ENCODE measurements at regions not wholly inside any gene's neighbourhood (a gene's known extent, or its start where the extent isn't known, plus 50 kb on each side); places are given as distances from the start of the nearest gene placed in this dataset.
"Not testable (repeated sequence)": the region's sequence is repeated elsewhere in the genome, so short reads cannot be mapped to it uniquely, and the experiment has no call there.

DNA sequence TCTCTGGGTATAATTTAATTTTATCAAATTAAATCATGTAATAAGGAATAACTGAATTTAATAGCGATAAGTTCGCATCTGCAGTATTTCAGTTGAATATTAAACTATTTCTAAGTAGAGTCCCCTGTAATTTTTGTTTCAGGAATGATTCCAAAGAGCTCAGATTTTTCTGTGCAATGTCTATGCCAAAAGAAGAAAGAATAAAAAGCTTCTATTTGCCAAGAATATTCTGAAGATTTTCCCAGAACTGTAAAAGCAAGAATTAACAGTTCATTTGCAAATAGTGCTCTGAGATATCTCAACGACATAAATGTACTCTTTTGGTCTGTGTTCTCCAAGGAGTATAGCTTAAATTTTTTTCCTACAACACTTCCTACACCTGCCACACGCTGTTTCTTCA, 1242.8 kb upstream of the DIAPH2 start:
- TF ChIP-seq CTCF (IDR thresholded peaks at IDR 0.05), result no peak
- Histone ChIP-seq H3K4me3 (no peak overlapping the region), H3K27me3 (replicated peaks; ENCODE audit: insufficient read depth) (no peaks in the 10 kb centered on the region)

DNA sequence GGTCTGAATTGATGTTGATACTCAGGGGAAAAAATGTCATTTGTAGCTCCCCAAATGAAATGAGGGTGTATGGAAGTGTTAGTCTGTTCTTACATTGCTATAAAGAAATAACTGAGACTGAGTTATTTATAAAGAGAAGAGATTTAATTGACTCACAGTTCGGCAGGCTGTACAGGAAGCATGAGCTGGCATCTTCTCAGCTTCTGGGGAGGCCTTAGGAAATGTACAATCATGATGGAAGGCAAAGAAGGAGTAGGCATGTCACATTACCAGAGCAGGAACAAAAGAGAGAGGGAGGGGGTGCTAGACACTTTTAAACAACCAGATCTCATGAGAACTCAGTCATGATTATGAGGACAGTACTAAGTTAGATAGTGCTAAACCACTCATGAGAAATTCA, 1199.9 kb upstream of the DIAPH2 start:
- no peak for DNase-seq (ENCODE audit: low spot score)
- no peak for TF ChIP-seq CTCF (IDR thresholded peaks at IDR 0.05)
- Histone ChIP-seq H3K27me3 (replicated peaks; ENCODE audit: insufficient read depth) (no peaks in the 10 kb centered on the region), H3K4me3 (no peak overlapping the region), H3K27ac (no peak overlapping the region), H3K4me1 (ENCODE audit: control insufficient read depth in 1 of 2, low read depth in 2 of 2) (no peaks in the 10 kb centered on the region), H3K9me3 (no peaks in the 10 kb centered on the region), H3K36me3 (no peaks in the 10 kb centered on the region)
- ATAC-seq (ENCODE audit: insufficient number of reproducible peaks, low FRiP score, low read depth), result no peak

More for the DNA sequence above, 1242.8 kb upstream of the DIAPH2 start:
- Histone ChIP-seq H3K27ac (no peak overlapping the region), H3K4me1 (ENCODE audit: control insufficient read depth in 1 of 2, low read depth in 2 of 2) (no peaks in the 10 kb centered on the region), H3K36me3 (no peaks in the 10 kb centered on the region), H3K9me3 (no peaks in the 10 kb centered on the region)
- DNase-seq (ENCODE audit: low spot score), result no peak
- no peak for ATAC-seq (ENCODE audit: insufficient number of reproducible peaks, low FRiP score, low read depth)

- no peaks in the 10 kb centered on the region for H3K9me3 ChIP-seq
- H3K36me3 ChIP-seq, result no peaks in the 10 kb centered on the region
- H3K27ac ChIP-seq, result no peak overlapping the region
- ATAC-seq (ENCODE audit: insufficient number of reproducible peaks, low FRiP score, low read depth), result no peak
- no peaks in the 10 kb centered on the region for H3K4me1 ChIP-seq (ENCODE audit: control insufficient read depth in 1 of 2, low read depth in 2 of 2)
- no peaks in the 10 kb centered on the region for H3K27me3 ChIP-seq (replicated peaks; ENCODE audit: insufficient read depth)
- no peak for DNase-seq (ENCODE audit: low spot score)
- no peak for TF ChIP-seq CTCF (IDR thresholded peaks at IDR 0.05)
- H3K4me3 ChIP-seq, result no peak overlapping the region
Measured at GRCh38 chrX:95505721-95506120, 1178.9 kb upstream of the DIAPH2 start.

- TF ChIP-seq CTCF (IDR thresholded peaks at IDR 0.05), result no peak
- ATAC-seq (ENCODE audit: insufficient number of reproducible peaks, low FRiP score, low read depth) (no peak), DNase-seq (ENCODE audit: low spot score) (no peak)
- Histone ChIP-seq H3K9me3 (no peaks in the 10 kb centered on the region), H3K4me1 (ENCODE audit: control insufficient read depth in 1 of 2, low read depth in 2 of 2) (no peaks in the 10 kb centered on the region), H3K27ac (no peak overlapping the region), H3K36me3 (no peaks in the 10 kb centered on the region), H3K4me3 (no peak overlapping the region), H3K27me3 (replicated peaks; ENCODE audit: insufficient read depth) (no peaks in the 10 kb centered on the region)
Measured at GRCh38 chrX:95509474-95509873, 1175.2 kb upstream of the DIAPH2 start.

DNA sequence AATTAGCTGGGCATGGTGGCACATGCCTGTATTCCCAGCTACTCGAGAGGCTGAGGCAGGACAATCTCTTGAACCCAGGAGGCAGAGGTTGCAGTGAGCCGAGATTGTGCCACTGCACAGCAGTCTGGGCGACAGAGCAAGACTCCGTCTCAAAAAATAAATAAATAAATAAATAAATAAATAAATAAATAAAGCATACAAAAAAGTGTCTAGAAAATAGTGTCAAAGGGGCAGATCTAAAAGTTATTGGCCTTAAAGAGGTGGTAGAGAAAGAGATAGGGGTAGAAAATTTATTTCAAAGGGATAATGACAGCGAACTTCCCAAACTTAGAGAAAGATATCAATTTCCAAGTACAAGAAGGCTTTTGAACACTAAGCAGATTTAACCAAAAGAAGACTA, 1160.6 kb upstream of the DIAPH2 start:
- H3K4me1 ChIP-seq (ENCODE audit: control insufficient read depth in 1 of 2, low read depth in 2 of 2); H3K27ac ChIP-seq; H3K27me3 ChIP-seq (replicated peaks; ENCODE audit: insufficient read depth); H3K4me3 ChIP-seq; H3K9me3 ChIP-seq; DNase-seq (ENCODE audit: low spot score); H3K36me3 ChIP-seq; ATAC-seq (ENCODE audit: insufficient number of reproducible peaks, low FRiP score, low read depth): not testable (repeated sequence)

- Histone ChIP-seq H3K27me3 (replicated peaks; ENCODE audit: insufficient read depth) (no peaks in the 10 kb centered on the region), H3K4me3 (no peak overlapping the region), H3K9me3 (no peaks in the 10 kb centered on the region), H3K36me3 (no peaks in the 10 kb centered on the region), H3K27ac (no peak overlapping the region), H3K4me1 (ENCODE audit: control insufficient read depth in 1 of 2, low read depth in 2 of 2) (no peaks in the 10 kb centered on the region)
- DNase-seq (ENCODE audit: low spot score) (no peak), ATAC-seq (ENCODE audit: insufficient number of reproducible peaks, low FRiP score, low read depth) (no peak)
- TF ChIP-seq CTCF (IDR thresholded peaks at IDR 0.05), result no peak
Measured at GRCh38 chrX:95536111-95536510, 1148.5 kb upstream of the DIAPH2 start.

Data from thoracic aorta (tissue), 2 donors.